Activated CD8-positive, alpha-beta memory T cell treated with anti-CD3 and anti-CD28 coated beads for 24 hours (primary cell): ENCODE measurements at regions not wholly inside any gene's neighbourhood (a gene's known extent, or its start where the extent isn't known, plus 50 kb on each side); places are given as distances from the start of the nearest gene placed in this dataset.
"Not testable (repeated sequence)": the region's sequence is repeated elsewhere in the genome, so short reads cannot be mapped to it uniquely, and the experiment has no call there.

Source experiments
- DNase-seq: peaks from one replicate; pipeline ENCODE4 v3.0.0-alpha.2; 2020

DNA sequence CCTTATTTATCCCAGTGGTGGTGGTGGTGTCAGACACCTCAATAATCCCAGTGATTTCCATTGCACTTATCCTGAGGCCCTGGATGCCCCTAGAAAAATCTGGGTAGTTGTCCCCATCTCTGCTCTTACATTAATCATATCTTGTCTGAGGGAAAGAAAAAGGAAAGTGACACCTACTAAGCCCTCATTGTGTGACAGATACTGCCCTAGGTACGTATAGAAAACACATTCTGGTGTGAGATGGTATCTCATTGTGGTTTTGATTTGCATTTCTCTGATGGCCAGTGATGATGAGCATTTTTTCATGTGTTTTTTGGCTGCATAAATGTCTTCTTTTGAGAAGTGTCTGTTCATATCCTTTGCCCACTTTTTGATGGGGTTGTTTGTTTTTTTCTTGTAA is 162.6 kb upstream of the JADE1 start:
- DNase-seq = not testable (repeated sequence)

DNA sequence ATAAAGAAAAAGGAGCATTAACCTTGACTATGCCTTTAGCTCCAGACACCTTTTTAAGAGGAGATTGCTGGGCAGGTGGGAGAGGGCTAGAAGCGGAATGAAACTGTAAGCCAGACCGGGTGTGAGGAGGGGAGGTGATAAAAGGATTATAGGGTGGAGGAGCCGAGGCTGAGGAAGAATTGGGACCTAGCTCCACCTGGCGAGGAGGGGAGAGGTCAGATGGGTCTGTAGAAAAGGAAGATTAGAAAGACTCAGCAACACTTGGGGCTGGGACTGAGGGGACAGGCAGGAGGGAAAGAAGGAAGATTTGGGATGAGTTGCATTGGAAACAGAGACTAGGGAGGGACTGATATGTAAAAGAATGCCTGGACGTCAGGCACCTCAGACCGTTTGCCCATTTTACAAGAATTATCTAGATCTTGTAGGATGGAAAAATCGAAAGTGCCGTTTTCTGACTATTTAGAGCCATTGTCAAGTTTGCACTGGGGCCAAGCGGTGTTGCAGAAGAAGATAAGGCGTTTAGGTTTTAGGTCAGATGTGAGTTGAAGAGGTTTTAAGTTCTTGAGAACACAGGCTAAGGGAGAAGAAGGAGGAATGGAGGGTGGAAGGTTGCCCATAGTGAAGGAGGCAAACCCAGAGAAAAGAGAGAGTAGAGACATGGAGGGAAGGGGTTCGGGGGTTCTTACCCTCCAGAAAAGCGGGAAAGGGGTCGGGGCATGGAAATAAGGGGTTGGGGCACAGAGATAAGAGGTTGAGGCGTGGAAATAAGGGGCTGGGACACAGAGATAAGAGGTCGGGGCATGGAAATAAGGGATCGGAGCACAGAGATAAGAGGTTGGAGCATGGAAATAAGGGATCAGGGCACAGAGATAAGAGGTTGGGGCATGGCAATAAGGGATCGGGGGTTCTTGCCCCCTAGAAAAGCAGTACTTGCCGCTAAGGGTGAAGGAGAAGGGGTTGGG is 164.5 kb upstream of the JADE1 start:
- not testable (repeated sequence) for DNase-seq

DNA sequence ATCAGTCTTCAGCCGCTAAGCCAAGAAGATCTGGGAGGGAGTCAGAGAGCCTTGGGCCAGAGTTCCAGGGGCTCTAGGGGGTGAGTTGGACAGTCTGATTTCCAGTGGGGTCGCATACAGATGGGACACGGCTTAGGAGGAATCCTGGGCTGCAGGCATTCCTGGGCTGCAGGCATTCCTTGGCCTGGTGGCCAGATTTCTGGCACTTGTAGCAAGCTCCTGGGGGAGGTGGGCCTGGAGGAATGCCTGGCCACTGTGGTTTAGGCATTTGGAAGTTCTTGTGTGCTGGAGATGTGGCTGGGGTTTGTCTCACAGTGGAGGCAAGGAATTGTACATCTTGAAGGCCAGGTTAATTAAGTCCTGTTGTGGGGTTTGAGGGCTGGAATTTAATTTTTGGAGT is 165.4 kb upstream of the JADE1 start:
- DNase-seq = not testable (repeated sequence)

DNA sequence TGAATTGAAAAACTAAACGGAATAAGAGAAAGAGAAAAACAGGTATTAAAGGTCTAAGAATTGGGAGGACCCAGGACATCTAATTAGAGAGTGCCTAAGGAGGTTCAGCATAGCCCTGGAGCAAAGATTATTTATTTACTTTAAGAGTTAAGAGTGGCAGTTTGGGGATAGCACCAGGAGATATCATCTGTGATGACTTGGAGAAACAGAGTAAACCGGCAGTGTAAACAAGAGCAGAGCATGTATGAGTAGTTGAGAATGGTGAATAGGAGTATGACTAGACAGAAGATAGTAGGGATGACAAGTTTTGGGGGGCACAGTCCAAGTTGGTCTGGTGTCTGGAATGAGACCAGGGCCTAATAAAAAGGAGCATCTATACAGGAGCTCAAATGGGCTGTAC is 167.9 kb upstream of the JADE1 start:
- not testable (repeated sequence) for DNase-seq

DNA sequence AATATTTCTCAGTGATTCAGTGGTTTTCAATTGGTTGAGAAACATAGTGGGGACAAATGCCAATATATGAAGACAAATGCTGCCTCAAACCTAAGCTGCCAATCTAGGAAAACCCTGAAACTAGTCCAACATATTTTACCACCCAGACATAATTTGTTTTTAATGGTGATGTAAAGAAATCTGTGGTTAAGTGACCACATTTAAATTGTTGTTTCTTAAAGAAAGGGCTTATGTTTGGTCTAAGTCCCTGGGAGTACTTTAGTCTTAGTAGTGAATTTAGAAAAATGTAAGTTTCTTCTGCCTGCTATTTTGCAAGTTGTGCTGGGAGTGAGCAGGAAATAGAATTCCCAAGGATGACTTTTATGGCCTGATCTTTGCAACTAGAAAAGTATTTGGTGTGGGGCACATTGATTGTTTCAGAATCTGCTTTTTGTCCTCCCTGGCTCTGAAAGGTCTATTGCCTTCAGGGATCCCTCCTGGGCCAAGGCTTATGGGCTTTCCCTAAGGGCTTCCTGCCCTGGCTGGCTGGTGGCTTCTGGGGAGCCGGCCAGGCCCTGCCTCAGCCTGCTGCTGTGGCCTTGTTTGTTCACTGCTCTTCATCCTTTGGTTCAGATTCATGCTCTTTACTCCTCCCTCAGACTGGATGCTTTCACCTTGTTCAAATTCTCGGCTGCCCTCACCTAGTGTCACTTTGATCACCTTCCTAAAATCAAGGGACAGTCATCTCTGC is 169.8 kb upstream of the JADE1 start:
- DNase-seq = no peak

DNA sequence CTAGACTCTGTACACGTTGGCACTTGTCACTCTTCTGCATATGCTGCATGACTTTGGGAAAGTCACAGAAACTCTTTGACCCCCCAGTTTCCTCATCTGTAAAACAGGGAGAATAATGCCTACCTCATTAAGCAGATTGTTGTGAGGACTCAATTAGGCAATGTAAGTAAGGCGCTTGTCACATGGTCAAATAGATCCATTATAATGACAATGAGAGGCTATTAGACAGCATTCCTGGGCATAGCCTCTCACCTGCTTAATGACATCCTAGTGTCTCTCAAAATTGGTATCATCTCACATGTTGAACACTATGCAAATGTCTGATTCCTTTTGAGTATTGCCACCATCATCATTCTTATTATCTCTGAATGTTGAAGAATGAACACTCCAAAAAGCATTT is 172.6 kb upstream of the JADE1 start:
- DNase-seq = no peak

DNA sequence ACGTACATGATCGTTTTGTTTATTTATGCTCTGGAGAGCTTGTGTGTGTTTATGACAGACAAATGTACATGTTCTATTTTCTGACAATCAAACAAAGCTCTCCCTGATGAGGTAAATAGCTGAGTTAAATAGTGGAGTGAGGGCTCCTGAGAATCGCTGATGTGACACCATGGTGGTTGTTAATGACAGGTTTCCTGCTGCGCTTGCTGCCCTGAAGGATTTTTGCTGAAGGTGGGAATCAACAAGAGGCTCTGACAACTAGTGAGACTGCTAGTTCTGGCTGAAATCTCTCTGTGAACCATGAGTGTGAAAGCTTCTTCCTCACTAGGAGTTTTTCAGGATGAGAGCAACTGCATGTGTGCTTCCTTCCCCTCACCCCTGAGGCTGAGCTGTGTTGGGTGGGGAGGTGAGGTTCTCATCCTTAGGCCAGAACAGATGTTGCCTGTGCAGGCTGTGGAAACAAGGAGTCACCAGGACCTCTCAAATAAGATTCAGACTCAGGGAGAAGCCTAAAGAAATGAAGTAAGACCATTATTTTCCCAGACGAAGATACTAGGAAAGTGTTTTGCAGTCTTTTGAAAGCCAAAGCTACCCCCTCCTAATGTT is 173.4 kb upstream of the JADE1 start:
- no peak for DNase-seq

DNA sequence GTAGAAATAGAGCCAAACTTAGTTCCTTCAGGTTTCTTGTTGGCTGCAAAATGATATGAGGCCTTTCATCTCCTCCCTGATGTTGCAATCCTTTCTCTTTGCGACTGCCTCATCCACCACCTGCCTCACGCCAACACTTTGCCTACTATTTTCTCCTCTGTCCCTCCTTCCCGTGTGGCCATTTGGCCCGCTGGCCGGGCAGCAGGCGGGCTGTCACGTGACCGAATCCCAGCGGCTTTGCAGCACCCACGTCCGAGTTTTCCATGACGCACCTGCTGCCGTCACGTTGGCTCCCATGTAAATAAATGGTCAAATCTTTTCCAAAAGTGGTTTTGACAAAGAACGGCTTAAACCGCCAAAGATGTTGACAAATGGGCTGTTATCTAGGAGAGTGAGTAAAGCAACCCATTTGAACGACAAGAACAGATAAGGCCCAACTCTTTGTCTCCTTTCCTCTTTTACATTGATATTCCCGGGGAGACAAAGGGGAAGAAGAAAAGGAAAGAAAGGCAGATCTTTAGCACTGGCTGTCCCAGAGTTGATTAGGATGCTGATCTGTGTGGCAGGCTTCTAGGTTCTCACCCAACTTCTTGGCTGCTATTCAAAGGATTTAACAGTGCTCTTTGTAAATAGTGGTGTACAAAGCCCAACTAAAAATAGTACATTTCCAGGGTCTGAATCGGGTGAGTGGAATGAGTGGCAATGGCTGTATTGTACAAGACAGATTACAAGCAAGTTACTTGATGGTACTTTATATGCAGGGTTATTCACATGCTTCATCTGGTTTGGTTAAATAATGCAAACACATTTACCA is 174.2 kb upstream of the JADE1 start:
- DNase-seq = no peak

DNA sequence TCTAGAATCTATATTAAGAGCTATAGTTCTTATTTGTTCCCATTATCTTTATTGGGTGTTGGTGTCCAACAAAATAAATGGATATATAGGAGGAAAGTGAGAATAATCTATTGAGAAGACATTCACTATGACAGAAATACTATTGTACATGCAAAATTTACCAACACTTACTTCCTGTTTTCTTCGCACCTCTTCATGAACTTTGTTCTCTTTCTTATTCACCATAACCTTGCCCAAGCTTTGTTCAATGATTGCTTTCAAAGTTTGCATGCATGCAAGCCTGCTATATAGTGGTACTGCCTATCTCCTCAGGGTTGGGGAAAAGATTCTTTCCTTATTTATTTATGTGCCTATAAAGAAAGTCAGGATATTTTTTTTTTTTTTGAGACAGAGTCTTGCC is 176.4 kb upstream of the JADE1 start:
- no peak for DNase-seq

DNA sequence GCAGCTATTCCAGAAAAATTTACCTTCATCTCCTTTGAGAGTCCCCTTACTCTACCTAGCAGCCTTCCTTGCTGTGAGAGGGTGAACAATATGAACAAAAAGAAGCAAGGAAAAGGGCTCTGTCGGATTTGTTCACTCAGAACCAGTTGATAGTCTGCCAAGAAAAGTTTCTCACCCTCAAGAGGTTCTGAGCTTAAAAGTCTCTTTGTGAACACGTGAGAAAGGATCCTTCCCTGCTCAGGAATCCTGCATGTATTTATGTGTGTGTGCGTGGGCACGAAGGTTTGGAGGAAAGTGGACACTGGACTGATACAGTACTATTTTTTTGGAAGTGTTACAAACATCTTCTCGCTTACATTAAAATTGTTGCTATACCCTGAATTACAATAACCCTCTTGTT is 178.6 kb upstream of the JADE1 start:
- no peak for DNase-seq

DNA sequence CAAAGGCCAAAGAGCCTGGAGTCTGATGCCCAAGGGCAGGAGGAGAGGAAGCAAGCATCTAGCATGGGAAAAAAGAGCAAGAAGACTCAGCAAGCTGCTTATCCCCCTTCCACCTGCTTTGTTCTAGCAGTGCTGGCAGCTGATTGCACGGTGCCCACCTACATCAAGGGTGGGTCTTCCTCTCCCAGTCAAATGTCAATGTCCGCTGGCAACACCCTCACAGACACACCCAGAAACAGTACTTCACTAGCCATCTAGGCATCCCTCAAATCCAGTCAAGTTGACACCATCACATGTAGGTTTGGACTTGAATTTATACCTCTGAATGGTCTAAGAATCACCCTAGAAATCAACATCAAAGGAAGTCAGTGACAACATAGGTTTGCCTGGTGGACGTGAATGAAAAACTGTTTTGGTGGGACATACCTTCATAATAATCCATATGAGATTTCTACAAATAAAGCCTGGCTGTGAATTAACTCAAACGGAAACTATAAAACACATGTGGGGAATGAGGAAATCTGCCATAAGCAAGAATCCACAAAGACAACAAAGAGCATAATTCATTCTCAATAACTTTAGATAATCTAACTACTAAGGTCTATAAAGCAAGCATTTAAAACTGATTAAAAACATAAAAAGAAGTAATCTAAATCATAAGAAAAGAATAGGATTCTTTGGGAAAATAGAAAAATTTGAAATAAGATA is 185.8 kb upstream of the JADE1 start:
- no peak for DNase-seq

DNA sequence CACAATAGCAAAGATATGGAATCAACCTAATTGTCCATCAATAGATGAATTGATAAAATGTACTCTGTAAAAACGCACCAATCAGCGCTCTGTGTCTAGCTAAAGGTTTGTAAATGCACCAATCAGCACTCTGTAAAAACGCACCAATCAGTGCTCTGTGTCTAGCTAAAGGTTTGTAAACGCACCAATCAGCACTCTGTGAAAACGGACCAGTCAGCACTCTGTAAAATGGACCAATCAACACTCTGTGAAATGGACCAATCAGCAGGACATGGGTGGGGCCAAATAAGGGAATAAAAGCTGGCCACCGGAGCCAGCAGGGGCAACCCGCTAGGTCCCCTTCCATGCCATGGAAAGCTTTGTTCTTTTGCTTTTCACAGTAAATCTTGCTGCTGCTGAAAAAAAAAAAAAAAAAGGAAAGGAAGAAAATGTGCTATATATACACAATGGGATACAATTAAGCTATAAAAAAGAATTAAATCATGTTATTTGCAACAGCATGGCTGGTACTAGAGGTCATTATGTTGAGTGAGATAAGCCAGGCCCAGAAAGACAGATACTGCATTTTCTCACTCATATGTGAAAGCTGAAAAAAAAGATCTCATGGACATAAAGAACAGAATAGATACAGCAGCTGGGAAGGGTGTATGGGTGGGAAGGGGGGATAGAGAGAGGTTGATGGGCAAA is 189.1 kb upstream of the JADE1 start:
- DNase-seq = not testable (repeated sequence)

DNA sequence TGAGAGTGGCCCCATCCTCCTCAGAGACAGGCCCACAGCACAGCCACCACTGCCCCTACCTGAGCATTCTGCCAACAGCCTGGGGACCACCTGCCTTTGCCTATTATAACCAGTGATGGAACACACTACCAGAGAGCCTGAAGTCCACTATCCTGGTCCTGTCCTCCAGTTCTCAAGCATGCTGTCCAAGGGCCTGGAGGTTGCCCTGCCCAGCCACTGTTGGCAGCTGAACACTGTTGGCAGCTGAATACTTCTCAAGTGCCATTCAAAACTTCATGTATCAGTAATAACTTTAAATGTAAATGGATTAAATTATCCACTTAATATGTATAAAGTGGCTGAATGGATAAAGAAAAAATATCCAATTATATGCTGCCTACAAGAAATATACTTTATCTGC is 194.3 kb upstream of the JADE1 start:
- no peak for DNase-seq

DNA sequence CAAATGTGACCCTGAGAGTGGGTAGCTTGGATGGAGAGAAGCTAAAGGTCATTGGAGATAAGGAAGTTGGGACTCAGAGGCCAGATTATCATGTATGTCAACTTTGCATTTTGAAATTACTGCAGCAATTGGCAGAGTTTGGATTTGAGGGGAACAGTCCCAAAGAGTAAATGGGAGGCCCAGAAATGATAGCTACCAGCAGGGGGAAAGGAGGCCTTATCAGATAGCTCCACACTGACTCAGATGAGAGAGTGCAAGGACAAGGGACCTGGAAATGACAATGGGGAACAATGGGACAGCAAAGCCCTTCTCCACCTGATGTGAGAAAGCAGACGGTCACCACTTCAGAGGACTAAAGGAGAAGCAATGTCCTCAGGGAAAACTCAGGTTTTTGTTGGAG is 201.5 kb upstream of the JADE1 start:
- no peak for DNase-seq

DNA sequence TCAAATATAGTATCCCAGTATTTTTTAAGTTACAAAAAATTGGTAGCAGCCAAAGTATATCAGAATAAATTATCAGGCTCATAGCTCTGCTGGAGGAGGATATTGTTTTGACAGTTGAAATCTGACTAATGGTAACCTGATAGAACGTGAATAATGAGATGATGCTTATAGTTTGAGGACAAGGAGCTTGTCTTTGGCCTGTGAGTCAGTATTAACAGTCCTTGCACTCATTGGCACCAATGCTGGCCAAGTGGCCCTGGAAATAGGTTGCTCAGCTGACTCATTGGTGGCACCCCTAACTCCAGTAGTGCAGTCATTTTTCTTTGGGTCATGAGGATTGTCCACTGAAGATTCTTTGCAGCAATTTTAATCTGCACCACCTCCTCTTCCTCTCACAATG is 203.3 kb upstream of the JADE1 start:
- DNase-seq = no peak

DNA sequence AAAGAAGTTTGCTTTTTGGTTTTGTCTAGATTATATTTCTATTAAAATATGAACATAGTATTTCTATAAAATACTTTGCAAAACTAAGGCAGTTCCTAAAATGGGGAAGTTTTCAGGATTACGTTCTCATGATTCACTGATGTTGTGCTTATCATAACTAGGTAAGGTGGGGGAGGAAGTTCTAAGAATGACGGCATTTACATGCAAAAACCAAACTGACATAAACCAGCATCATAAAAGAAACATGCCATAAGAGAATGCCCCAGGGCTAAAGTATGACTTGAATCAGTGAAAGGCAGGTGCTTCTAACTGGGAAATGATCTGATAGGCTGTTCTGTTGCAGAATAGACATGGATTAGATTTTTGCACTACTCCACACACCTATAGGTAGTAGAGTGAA is 204.7 kb upstream of the JADE1 start:
- no peak for DNase-seq

DNA sequence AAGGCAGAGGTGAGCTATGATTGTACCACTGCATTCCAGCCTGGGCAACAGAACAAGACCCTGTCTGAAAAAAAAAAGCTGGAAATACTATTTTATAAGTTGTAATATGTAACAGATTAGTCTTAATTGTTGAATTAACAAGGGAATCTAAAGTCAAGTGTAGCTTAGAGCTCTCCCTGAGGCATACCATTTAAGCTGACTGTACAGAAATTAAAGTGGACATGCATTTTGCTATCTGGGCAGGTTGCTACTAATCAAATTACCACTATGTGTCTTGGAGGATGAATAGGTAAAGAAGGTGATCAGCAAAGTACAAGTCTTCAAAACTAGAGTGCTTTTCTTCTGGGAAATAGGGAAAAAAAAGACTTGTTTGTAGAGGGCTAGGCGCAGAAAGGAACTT is 205.3 kb upstream of the JADE1 start:
- no peak for DNase-seq

DNA sequence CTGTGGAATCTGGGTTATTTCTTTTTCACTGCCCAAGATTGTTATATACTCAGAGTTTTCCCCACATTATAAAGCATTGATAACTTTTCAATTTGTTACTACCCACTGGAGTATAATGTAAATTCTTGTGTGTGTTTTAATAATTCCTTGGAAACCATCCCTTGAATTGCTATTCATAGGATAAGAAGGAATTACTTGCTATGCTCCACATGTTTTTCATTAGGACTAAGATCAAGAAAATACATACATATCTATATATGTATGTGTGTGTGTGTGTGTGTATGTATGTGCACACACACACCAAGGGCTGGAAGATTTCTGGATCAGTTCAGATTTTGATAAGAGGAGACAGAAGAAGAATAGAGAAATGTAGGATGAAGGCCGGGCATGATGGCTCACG is 206.4 kb upstream of the JADE1 start:
- no peak for DNase-seq

DNA sequence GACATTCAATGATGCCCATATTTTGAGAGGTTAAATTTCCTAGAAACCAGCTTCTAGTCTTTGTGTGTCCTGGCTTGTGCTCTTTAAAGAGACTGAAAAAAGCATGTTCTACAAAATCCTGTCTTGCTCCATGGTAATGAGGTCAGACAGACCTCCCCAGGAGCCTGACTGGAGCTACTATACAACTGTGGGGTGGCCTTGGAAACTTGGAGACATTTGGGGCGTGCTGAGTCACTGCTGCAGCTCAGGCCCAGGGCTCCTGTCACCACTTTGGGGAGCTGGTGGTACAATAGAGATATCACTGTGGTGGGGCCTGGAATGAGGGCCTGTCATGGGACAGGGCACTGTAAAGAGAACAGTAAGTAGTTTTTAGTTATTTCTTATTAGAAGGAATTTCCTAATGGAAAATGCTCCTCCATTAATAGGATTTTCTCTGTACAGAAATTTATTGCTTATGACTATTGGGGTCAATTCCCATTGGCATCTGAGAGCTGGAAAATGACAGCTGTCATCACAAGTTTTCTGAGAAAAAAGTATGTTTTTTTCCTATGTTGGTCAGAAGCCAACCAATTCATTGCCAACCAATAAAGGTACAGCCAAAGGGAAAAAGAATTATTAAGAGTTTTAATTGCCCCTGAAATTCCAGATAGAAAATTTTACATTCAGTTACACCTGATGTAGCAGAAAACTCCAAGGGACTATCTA is 207.4 kb upstream of the JADE1 start:
- DNase-seq = no peak

DNA sequence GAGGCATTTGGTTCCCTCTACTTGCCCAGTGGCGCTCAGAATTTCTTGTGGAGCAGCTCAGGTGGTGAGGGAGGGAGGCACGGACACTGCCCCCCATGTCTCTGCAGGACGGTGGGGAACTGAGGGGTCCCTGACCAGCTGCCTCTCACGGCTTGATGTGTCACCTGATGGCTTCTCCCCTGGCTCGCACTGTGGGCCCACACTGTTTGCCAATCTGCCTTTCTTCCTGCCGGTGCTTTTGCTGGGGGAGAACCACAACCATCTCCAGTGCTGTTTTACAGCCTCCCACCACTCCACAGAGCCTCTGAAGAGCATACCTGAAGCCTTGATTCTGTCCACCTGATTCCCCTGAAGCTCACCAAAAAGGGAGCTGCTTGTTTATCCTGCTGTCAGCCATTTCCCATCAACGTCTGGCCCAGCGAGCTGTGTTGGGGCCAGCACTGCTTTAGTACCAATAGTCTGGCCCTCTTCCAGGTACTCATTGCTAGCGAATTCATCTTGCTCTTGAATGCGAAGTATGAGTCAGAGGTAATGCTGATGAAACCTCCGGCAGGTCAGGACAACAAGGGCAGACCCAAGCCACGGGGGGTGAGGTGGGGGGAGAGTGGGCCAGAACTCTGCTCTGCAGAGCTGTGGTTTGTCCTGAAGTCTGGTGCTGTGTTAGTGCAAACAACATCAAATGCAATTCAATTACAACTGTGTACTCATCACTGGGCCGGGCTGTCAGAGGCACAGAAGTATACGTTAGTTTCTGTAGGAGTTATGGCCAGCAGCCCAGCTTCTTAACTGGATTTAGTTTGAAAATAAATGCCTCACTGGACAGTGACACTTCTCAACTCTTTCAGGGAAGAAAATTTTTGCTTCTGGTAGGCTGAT is 208.3 kb upstream of the JADE1 start:
- no peak for DNase-seq
